ENCODE measurements at regions not wholly inside any gene's neighbourhood (a gene's known extent, or its start where the extent isn't known, plus 50 kb on each side); places are given as distances from the start of the nearest gene placed in this dataset.
A peak's percentile ranks its signal among the peaks of the same experiment; 100 is the strongest.

DNA sequence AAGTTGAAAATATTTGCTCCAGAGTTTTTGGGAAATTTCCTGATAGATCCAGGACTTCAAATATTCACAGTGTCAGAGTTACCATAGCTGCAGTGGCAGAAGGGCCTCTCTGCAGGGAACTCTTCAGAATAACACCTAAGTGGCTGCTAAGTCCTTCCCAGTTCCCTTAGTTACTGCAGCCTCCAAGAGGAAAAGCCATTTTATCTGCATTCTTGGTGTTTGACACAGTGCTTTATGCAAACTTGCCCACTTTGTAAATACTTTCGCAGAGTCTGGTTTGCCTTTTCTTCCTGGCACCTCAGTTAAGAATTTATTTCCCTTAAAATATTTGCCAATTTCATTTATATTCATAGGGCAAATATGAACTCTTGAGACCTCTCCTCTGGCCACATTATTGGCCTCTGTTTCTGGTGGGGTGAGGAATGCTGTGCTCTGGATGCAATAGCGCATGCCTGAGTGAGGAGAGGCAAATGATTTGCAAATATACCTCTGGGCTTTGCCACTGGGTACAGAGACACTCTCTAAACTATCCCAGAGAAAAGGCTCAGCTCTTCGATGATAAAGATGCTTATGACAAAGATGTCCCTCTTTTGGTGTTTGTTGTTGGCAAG lies 566.3 kb upstream of the NR3C2 start:
- Histone ChIP-seq H3K27ac (no peak overlapping the region), H3K9me3 (no peaks in the 10 kb centered on the region), H3K36me3 (no peaks in the 10 kb centered on the region), H3K4me3 (no peak overlapping the region), H3K4me1 (no peaks in the 10 kb centered on the region), H3K27me3 (no peaks in the 10 kb centered on the region)
- FAIRE-seq (no peak), DNase-seq (no peak), ATAC-seq (peak in 1 of 4 donors; percentile 32)
- WGBS, 2 donors: 64 to 74% methylated on average over 3 of the region's 3 CpGs
- TF ChIP-seq, protein P1, sequence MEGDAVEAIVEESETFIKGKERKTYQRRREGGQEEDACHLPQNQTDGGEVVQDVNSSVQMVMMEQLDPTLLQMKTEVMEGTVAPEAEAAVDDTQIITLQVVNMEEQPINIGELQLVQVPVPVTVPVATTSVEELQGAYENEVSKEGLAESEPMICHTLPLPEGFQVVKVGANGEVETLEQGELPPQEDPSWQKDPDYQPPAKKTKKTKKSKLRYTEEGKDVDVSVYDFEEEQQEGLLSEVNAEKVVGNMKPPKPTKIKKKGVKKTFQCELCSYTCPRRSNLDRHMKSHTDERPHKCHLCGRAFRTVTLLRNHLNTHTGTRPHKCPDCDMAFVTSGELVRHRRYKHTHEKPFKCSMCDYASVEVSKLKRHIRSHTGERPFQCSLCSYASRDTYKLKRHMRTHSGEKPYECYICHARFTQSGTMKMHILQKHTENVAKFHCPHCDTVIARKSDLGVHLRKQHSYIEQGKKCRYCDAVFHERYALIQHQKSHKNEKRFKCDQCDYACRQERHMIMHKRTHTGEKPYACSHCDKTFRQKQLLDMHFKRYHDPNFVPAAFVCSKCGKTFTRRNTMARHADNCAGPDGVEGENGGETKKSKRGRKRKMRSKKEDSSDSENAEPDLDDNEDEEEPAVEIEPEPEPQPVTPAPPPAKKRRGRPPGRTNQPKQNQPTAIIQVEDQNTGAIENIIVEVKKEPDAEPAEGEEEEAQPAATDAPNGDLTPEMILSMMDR (IDR thresholded peaks at IDR 0.05): no peak
- intact Hi-C loops (cut with DNase I): no loop called here

DNA sequence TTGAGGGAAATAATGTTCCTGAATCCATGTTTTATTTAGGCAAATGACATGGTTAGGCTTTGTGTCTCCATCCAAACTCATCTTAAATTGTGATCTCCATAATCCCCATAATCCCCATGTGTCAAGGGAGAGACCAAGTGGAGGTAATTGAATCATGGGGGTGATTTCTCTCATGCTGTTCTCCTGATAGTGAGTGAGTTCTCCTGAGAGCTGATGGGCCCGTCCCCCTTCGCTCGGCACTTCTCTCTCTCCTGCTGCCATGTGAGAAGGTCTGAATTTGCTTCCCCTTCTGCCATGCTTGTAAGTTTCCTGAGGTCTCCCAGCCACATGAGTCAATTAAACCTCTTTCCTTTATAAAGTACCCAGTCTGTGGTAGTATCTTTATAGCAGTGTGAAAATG lies 563.0 kb upstream of the NR3C2 start:
- intact Hi-C loops (cut with DNase I): no loop called here
- H3K27me3 ChIP-seq: no peaks in the 10 kb centered on the region
- no peaks in the 10 kb centered on the region for H3K4me1 ChIP-seq
- no peak overlapping the region for H3K27ac ChIP-seq
- WGBS, 2 donors: 95 to 100% methylated on average over 3 of the region's 3 CpGs
- H3K9me3 ChIP-seq: no peaks in the 10 kb centered on the region
- DNase-seq (no peak), ATAC-seq (no peak), FAIRE-seq (no peak)
- no peak overlapping the region for H3K4me3 ChIP-seq
- TF ChIP-seq, protein P1 (IDR thresholded peaks at IDR 0.05): no peak
- H3K36me3 ChIP-seq: no peaks in the 10 kb centered on the region

DNA sequence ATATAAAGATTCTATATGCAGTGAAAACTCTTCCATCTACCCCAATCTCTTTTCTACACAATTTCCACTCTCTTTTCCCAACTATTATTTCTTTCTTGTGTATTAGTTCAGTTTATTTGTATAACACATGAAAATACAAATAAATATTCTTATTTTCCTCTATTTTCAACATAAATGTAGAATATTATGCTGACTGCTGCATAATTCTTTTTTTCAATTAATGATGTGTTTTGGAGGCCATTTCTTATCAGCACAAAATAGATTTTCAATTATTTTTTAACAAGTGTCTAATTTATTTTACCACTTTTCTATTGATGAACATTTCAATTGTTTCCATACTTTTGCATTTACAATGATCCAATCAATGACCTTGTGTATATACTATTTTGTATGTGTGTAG lies 557.7 kb upstream of the NR3C2 start:
- no peak for DNase-seq
- no peak overlapping the region for H3K27ac ChIP-seq
- no peaks in the 10 kb centered on the region for H3K9me3 ChIP-seq
- FAIRE-seq: no peak
- H3K36me3 ChIP-seq: no peaks in the 10 kb centered on the region
- H3K4me3 ChIP-seq: no peak overlapping the region
- TF ChIP-seq, protein P1 (IDR thresholded peaks at IDR 0.05): no peak
- peaks cover 0 to 2% (median 0%) of the 10 kb centered on the region in 3 donors for H3K4me1 ChIP-seq
- intact Hi-C loops (cut with DNase I): no loop called here
- ATAC-seq: no peak
- H3K27me3 ChIP-seq: no peaks in the 10 kb centered on the region

DNA sequence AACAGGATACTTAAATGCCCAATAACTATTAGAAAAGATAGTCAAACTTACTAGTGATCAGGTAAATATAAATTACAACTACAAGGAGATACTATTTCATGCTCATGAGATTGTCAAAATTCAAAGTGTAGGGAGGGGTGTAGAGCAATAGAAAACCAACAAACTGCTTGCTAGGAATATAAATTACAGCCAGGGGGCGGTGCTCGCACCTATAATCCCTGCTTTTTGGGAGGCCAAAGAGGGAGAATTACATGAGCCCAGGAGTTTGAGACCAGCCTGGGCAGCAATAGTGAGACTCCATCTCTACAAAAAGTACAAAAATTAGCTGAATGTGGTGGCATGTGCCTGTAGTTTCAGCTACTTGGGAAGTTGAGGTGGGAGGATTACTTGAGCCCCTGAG lies 556.5 kb upstream of the NR3C2 start:
- Histone ChIP-seq H3K27me3 (no peaks in the 10 kb centered on the region), H3K4me3 (no peak overlapping the region), H3K4me1 (peaks cover 0 to 2% (median 0%) of the 10 kb centered on the region in 3 donors), H3K27ac (no peak overlapping the region), H3K9me3 (no peaks in the 10 kb centered on the region), H3K36me3 (no peaks in the 10 kb centered on the region)
- DNase-seq (no peak), ATAC-seq (no peak), FAIRE-seq (no peak)
- TF ChIP-seq, protein P1 (IDR thresholded peaks at IDR 0.05): no peak
- intact Hi-C loops (cut with DNase I): no loop called here
- WGBS, 2 donors: 86% methylated on average over 2 of the region's 2 CpGs

DNA sequence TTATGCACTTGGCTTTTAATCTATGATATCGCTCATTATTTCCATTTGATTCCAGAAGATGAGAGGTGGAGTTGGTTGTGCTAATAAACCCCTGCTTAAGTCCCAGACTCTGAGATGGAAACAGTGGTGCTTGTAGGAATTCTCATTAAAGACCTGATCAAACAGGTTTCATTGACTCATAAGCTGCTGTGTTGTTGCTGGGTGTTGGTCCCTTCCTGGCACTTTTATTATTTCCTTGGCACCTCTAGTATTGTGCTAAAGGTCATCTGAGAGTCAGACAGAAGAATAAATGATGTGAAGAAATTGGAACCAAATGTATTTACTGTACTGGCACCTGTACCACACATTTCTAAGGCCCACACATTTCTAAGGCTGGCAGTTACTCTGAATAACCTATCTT lies 544.7 kb upstream of the NR3C2 start:
- Histone ChIP-seq H3K27ac (no peak overlapping the region), H3K4me3 (no peak overlapping the region), H3K27me3 (peaks cover 0 to 4% (median 0%) of the 10 kb centered on the region in 4 donors), H3K36me3 (no peaks in the 10 kb centered on the region), H3K9me3 (no peaks in the 10 kb centered on the region), H3K4me1 (peaks cover 0 to 4% (median 0%) of the 10 kb centered on the region in 3 donors)
- 45 to 69% methylated on average over 1 of the region's 1 CpG for WGBS, 2 donors
- peak; percentile 79 for FAIRE-seq
- no peak for DNase-seq
- peak; percentile 79 to 88 (median 85) for ATAC-seq
- TF ChIP-seq, protein P1 (IDR thresholded peaks at IDR 0.05): no peak
- intact Hi-C loops (cut with DNase I): no loop called here
